Muscle layer of duodenum (tissue), 2 donors: ENCODE measurements at regions not wholly inside any gene's neighbourhood (a gene's known extent, or its start where the extent isn't known, plus 50 kb on each side); places are given as distances from the start of the nearest gene placed in this dataset.

ENCODE experiments used
- H3K27ac ChIP-seq: one replicate; pipeline ENCODE4 v1.7.0; 2013; ENCODE audit warnings: mild to moderate bottlenecking, low read length
- H3K27me3 ChIP-seq: one replicate; pipeline ENCODE4 v1.7.0; 2013; ENCODE audit warnings: low read depth, mild to moderate bottlenecking, control low read depth, low read length
- H3K36me3 ChIP-seq, 2 donors: one replicate each; pipeline ENCODE4 v1.7.0; 2013; ENCODE audit warnings: low read length in 2 of 2, control low read depth in 1 of 2, mild to moderate bottlenecking in 1 of 2; ENCODE audit not compliant: insufficient read depth in 2 of 2, control insufficient read depth in 1 of 2
- H3K4me1 ChIP-seq, 2 donors: one replicate each; pipeline ENCODE4 v1.7.0; 2013; ENCODE audit warnings: low read length in 2 of 2, mild to moderate bottlenecking in 2 of 2, control low read depth in 1 of 2, moderate library complexity in 1 of 2; ENCODE audit not compliant: insufficient read depth in 2 of 2, control insufficient read depth in 1 of 2
- H3K4me3 ChIP-seq, 2 donors: one replicate each; pipeline ENCODE4 v1.7.0; 2013; ENCODE audit warnings: low read length in 2 of 2, low read depth in 1 of 2, mild to moderate bottlenecking in 1 of 2
- H3K9me3 ChIP-seq, 2 donors: one replicate each; pipeline ENCODE4 v1.7.0; 2013; ENCODE audit warnings: low read length in 2 of 2, control low read depth in 1 of 2, mild to moderate bottlenecking in 1 of 2; ENCODE audit not compliant: control insufficient read depth in 1 of 2
- donor health status: healthy.

GRCh38 chr2:11922294-11922693, 175.9 kb downstream of the LPIN1 start:
- H3K4me3 ChIP-seq = no peak overlapping the region

DNA sequence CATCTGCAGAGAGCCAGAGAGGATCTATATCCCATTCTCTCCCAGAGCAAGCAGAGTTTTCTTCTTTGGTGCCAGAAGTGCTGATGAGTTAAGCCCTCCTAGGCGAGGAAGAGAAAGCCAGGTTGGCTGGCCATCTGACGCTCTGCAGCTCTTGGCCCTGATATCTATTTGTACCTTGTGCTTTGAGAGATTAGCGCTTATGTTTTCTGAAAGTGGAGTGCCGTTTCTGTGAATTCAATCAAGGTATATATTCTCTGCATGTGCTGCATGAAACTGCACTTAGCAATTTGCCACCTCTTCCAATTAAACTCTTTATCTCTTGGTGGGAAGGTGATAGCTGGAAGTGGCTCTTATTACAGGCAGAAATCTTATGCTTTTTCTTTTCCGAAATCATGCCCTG, 177.5 kb downstream of the LPIN1 start:
- Histone ChIP-seq H3K4me1 (no peaks in the 10 kb centered on the region), H3K27me3 (no peaks in the 10 kb centered on the region), H3K9me3 (no peaks in the 10 kb centered on the region), H3K4me3 (no peak overlapping the region), H3K27ac (no peak overlapping the region), H3K36me3 (no peaks in the 10 kb centered on the region)

More at GRCh38 chr2:11922294-11922693, 175.9 kb downstream of the LPIN1 start:
- no peaks in the 10 kb centered on the region for H3K4me1 ChIP-seq
- no peaks in the 10 kb centered on the region for H3K36me3 ChIP-seq
- no peaks in the 10 kb centered on the region for H3K9me3 ChIP-seq
- no peak overlapping the region for H3K27ac ChIP-seq
- no peaks in the 10 kb centered on the region for H3K27me3 ChIP-seq

- no peaks in the 10 kb centered on the region for H3K36me3 ChIP-seq
- no peak overlapping the region for H3K27ac ChIP-seq
- no peaks in the 10 kb centered on the region for H3K27me3 ChIP-seq
- no peaks in the 10 kb centered on the region for H3K4me1 ChIP-seq
- H3K9me3 ChIP-seq = no peaks in the 10 kb centered on the region
- H3K4me3 ChIP-seq = no peak overlapping the region
These were observed 179.0 kb downstream of the LPIN1 start for GRCh38 chr2:11925295-11926066.

GRCh38 chr2:11930211-11930761, 183.9 kb downstream of the LPIN1 start:
- H3K36me3 ChIP-seq = no peaks in the 10 kb centered on the region
- H3K4me3 ChIP-seq = no peak overlapping the region
- H3K9me3 ChIP-seq = no peaks in the 10 kb centered on the region
- H3K4me1 ChIP-seq = no peaks in the 10 kb centered on the region
- H3K27ac ChIP-seq = no peak overlapping the region
- no peaks in the 10 kb centered on the region for H3K27me3 ChIP-seq

- Histone ChIP-seq H3K4me1 (no peaks in the 10 kb centered on the region), H3K9me3 (no peaks in the 10 kb centered on the region), H3K27ac (no peak overlapping the region), H3K4me3 (no peak overlapping the region), H3K36me3 (no peaks in the 10 kb centered on the region), H3K27me3 (no peaks in the 10 kb centered on the region)
These were observed 185.6 kb downstream of the LPIN1 start for GRCh38 chr2:11932048-11932512.

DNA sequence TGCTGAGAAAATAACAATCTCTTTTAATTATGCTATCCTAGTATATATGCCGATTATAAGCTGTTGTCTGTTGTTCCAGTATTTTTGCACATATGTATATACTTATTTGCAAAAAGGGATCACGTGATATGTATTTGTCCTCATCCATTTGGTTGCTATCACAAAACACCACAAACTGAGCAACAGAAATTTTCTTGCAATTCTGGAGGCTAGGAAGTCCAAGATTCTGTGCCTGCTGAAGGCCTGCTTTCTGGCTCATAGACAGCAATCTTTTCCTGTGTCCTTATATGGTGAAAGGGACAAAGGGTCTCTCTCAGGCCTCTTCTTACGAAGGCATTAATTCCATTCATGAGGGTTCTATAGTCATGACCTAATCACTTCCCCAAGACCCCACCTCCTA, 186.5 kb downstream of the LPIN1 start:
- Histone ChIP-seq H3K36me3 (no peaks in the 10 kb centered on the region), H3K27ac (no peak overlapping the region), H3K4me3 (no peak overlapping the region), H3K4me1 (no peaks in the 10 kb centered on the region), H3K9me3 (no peaks in the 10 kb centered on the region), H3K27me3 (no peaks in the 10 kb centered on the region)

DNA sequence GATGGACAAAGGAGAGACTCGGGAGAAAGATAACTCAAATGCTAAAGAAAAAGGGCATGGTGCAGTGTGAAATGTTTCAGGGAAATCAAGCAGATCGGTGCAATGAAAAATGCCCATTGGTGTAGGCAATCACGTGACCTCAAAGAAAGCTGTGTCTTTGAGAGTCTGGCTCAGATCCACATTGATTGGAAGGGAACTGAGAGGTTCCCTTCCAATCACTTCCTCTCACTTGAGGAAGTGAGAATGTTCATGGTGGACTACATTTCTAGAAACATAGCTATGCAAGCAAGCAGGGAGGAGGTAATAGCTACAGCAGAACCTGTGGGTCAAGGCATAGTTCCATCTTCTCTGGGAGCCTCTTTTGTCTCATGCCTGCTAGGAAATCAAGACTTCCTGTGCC, 187.4 kb downstream of the LPIN1 start:
- no peaks in the 10 kb centered on the region for H3K27me3 ChIP-seq
- no peak overlapping the region for H3K4me3 ChIP-seq
- no peaks in the 10 kb centered on the region for H3K9me3 ChIP-seq
- H3K36me3 ChIP-seq = no peaks in the 10 kb centered on the region
- H3K27ac ChIP-seq = no peak overlapping the region
- H3K4me1 ChIP-seq = no peaks in the 10 kb centered on the region

DNA sequence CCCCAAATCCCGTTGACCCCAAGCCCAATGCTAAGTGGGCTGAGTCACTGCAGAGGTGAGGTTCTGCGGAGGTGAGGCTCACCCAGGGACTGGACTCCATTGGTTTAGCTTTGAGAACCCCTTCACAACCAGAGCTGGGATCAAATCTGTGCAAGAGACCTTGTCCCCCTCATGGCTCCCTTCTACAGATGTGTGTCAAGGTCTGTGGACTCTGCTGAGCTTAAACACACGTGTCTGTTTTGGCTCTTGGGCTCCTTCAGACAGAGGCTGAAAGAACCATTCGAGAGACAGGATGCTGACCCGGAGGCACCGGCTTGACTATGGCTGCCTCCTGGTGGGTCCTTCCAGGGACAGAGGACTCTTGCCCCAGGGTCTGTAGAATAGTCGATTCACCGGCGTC, 190.3 kb downstream of the LPIN1 start:
- no peaks in the 10 kb centered on the region for H3K4me1 ChIP-seq
- H3K9me3 ChIP-seq = no peaks in the 10 kb centered on the region
- H3K36me3 ChIP-seq = no peaks in the 10 kb centered on the region
- H3K27ac ChIP-seq = no peak overlapping the region
- H3K27me3 ChIP-seq = no peaks in the 10 kb centered on the region
- H3K4me3 ChIP-seq = no peak overlapping the region

- H3K27me3 ChIP-seq = no peaks in the 10 kb centered on the region
- H3K27ac ChIP-seq = no peak overlapping the region
- H3K36me3 ChIP-seq = no peaks in the 10 kb centered on the region
- no peaks in the 10 kb centered on the region for H3K9me3 ChIP-seq
- H3K4me3 ChIP-seq = no peak overlapping the region
- no peaks in the 10 kb centered on the region for H3K4me1 ChIP-seq
These were observed 191.8 kb downstream of the LPIN1 start for GRCh38 chr2:11938196-11938595.

- no peaks in the 10 kb centered on the region for H3K27me3 ChIP-seq
- no peaks in the 10 kb centered on the region for H3K9me3 ChIP-seq
- H3K36me3 ChIP-seq = no peaks in the 10 kb centered on the region
- no peak overlapping the region for H3K4me3 ChIP-seq
- no peaks in the 10 kb centered on the region for H3K4me1 ChIP-seq
- no peak overlapping the region for H3K27ac ChIP-seq
These were observed 193.1 kb downstream of the LPIN1 start for GRCh38 chr2:11939523-11939922.

DNA sequence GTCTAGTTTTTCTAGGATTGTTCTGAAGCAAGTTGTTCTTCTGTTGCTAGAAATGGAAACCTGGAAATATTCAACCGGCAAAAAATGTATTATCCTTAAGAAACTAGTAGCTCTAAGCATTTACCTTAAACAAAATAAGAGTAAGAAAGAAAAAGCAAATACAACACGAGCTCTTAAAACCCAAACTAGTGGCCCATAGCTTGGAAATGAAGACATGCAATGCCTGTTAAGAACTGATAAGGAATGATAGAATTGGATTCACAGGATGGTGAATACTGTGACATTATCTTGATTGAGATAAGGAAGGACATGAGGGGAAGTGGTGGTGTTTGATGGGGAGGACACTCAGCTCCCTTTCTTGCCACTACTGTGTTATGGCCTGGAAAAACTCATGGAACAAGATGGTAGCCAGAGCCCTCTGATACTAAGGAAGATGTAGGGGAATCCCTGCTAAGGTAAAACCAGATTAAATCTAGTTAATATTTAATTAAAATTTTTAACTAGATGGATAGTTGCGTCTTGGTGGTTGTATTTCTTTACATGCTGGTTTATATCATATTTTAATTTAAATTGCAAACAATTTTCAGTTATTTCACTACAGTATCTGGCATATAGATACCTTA, 193.8 kb downstream of the LPIN1 start:
- no peak overlapping the region for H3K4me3 ChIP-seq
- H3K27ac ChIP-seq = no peak overlapping the region
- H3K27me3 ChIP-seq = no peaks in the 10 kb centered on the region
- H3K4me1 ChIP-seq = no peaks in the 10 kb centered on the region
- H3K36me3 ChIP-seq = no peaks in the 10 kb centered on the region
- H3K9me3 ChIP-seq = no peaks in the 10 kb centered on the region
